Cardiac fibroblast (primary cell): ENCODE measurements at regions not wholly inside any gene's neighbourhood (a gene's known extent, or its start where the extent isn't known, plus 50 kb on each side); places are given as distances from the start of the nearest gene placed in this dataset.

Experiments
- DNase-seq, 2 donors: peaks; one replicate each; pipeline versions ENCODE4 v3.0.0 to v3.0.0-alpha.2; 2010; ENCODE audit warnings: low read depth in 2 of 2
- H3K4me3 ChIP-seq, 2 donors: replicated peaks in 1 of 2; 1 replicate in 1 of 2; 2 replicates in 1 of 2; pipeline ENCODE4 v1.5.1; 2011; ENCODE audit warnings: low read depth in 2 of 2, low read length in 2 of 2, mild to moderate bottlenecking in 2 of 2, moderate library complexity in 1 of 2
- TF ChIP-seq, protein P1 (sequence below): IDR thresholded peaks from one replicate; pipeline ENCODE4 v1.5.1; 2011; ENCODE audit warnings: low read depth, mild to moderate bottlenecking, low read length, inconsistent platforms

GRCh38 chr6:77535172-77535571 is 71.9 kb upstream of the HTR1B start:
- TF ChIP-seq, protein P1, sequence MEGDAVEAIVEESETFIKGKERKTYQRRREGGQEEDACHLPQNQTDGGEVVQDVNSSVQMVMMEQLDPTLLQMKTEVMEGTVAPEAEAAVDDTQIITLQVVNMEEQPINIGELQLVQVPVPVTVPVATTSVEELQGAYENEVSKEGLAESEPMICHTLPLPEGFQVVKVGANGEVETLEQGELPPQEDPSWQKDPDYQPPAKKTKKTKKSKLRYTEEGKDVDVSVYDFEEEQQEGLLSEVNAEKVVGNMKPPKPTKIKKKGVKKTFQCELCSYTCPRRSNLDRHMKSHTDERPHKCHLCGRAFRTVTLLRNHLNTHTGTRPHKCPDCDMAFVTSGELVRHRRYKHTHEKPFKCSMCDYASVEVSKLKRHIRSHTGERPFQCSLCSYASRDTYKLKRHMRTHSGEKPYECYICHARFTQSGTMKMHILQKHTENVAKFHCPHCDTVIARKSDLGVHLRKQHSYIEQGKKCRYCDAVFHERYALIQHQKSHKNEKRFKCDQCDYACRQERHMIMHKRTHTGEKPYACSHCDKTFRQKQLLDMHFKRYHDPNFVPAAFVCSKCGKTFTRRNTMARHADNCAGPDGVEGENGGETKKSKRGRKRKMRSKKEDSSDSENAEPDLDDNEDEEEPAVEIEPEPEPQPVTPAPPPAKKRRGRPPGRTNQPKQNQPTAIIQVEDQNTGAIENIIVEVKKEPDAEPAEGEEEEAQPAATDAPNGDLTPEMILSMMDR, result no peak
- DNase-seq, result no peak
- H3K4me3 ChIP-seq, result no peak overlapping the region

DNA sequence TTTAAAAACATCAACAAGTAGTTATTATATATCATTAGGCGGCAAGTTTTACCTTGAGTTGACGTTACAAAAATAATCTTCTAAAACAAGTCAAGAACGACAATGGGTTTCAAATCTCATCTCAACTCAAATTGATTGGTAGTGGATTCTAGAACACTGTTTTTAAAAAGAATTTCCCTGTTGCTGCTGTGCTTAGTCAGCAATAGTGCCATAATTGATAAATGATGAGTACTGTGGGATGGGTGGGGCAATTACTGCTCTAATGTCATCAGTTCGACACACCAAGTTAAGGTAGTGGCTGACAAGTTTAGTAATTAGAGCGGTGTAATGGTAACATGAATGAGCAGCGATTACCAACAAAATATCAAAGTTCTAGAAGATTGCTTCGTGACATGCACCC is 73.4 kb upstream of the HTR1B start:
- H3K4me3 ChIP-seq, result no peak overlapping the region
- TF ChIP-seq, protein P1, result no peak
- DNase-seq, result no peak

DNA sequence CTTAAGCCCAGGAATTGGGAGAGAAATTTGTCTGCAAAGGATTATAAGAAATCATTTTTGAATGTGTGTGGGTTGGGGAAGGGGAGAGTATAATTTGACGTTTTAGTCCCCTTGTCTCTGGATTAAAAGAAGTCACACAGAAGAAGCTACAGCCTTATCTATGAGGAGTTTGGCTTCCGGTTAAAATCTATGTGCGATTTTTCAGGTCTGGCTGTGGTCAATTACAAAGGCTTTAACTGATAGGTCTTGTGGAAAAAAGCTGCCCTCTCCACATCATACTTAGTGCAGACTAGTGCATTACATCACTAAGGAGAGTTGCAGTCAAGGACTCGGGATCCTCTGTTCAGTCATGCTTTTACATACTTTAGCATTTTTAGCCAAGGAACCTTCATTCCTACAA is 80.3 kb upstream of the HTR1B start:
- no peak overlapping the region for H3K4me3 ChIP-seq
- no peak for DNase-seq
- TF ChIP-seq, protein P1, result no peak

DNA sequence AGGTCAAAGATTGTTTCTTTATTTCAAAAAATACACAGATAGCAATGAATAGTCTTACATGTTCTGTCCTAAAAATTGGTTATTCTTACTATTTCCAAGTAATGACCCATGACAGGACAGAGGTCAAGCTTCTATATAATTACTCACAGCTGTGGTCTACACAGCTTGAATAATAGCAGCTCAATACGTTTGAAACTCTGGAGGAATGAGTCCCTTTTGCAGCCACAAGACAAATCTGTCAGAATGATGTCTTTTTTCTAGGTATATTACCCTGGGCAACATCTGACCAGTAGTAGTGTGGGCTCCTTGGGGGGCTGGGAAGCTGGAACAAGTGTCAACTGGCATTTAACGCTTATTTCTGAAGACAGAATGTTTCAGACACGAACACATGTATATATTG is 84.9 kb upstream of the HTR1B start:
- H3K4me3 ChIP-seq, result no peak overlapping the region
- TF ChIP-seq, protein P1, result no peak
- DNase-seq, result no peak

- TF ChIP-seq, protein P1, result no peak
- no peak overlapping the region for H3K4me3 ChIP-seq
- DNase-seq, result no peak
Observed at GRCh38 chr6:77548662-77549366, 85.5 kb upstream of the HTR1B start.

DNA sequence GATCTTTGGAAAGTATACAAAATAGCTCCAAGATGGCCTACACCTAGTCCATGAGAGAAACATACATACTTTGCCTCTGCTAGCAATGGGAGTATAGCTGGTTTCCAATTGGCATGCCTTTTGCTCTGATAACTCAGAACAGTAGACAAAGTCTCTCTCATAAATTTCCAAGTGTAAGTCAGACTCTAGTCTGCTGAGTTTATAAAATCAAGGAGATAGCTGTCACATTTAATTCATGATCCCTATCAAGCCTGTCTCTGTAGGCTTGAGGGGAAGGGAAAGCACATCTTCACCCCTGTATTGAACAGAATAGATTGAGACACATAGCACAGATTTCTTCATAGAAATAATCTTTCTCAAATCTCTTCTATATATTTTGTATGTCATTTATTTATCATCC is 87.8 kb upstream of the HTR1B start:
- TF ChIP-seq, protein P1, result no peak
- no peak overlapping the region for H3K4me3 ChIP-seq
- no peak for DNase-seq
